Caco-2 (cell line): ENCODE measurements at regions not wholly inside any gene's neighbourhood (a gene's known extent, or its start where the extent isn't known, plus 50 kb on each side); places are given as distances from the start of the nearest gene placed in this dataset.

ENCODE experiments used
- BruUV-seq: library from RNA; stranded (reverse); fragments of 400-500 nt; replicated peaks from 2 replicates; lab custom pipeline; 2021; lab: Mats Ljungman, UMichigan
- CTCF ChIA-PET: fragments of 300-600 bp; sonication (Branson Sonifier 250); formaldehyde crosslinking; loops from one replicate; lab custom pipeline; 2022; ENCODE audit warnings: antibody characterized with exemption; lab: Charles Lee
- POLR2A ChIA-PET: fragments of 300-600 bp; sonication (Branson Sonifier 250); formaldehyde crosslinking; loops from one replicate; lab custom pipeline; 2022; ENCODE audit warnings: antibody characterized with exemption; lab: Charles Lee
- DNase-seq, 2 experiments: peaks; one replicate each; pipeline versions ENCODE4 v3.0.0 to v3.0.0-alpha.2; 2020 to 2022
- H3K27me3 ChIP-seq: replicated peaks from 2 replicates; pipeline ENCODE4 v1.6.0; 2011; ENCODE audit warnings: low read length; ENCODE audit not compliant: control insufficient read depth, insufficient read depth
- H3K36me3 ChIP-seq: 2 replicates; pipeline ENCODE4 v1.5.1; 2011; ENCODE audit warnings: low read length; ENCODE audit not compliant: control insufficient read depth, insufficient read depth
- H3K4me1 ChIP-seq: fragments of 250-450 bp; sonication (Bioruptor Pico); 2 replicates; pipeline ENCODE4 v1.5.1; 2020; ENCODE audit warnings: mild to moderate bottlenecking
- H3K4me3 ChIP-seq: 2 replicates; pipeline ENCODE4 v1.5.1; 2011; ENCODE audit warnings: low read depth, mild to moderate bottlenecking, control low read depth, low read length
- H3K9me3 ChIP-seq: fragments of 250-450 bp; sonication (Bioruptor Pico); 2 replicates; pipeline ENCODE4 v1.5.1; 2020; ENCODE audit warnings: mild to moderate bottlenecking, moderate library complexity
- H3K27ac Mint-ChIP-seq: one replicate; pipeline ENCODE4 v1.8.0; 2022; ENCODE audit warnings: mixed read lengths; ENCODE audit not compliant: unreplicated experiment
- H3K27me3 Mint-ChIP-seq: one replicate; pipeline ENCODE4 v1.8.0; 2022; ENCODE audit warnings: mixed read lengths; ENCODE audit not compliant: insufficient read depth, unreplicated experiment
- H3K36me3 Mint-ChIP-seq: one replicate; pipeline ENCODE4 v1.8.0; 2022; ENCODE audit warnings: mild to moderate bottlenecking, mixed read lengths; ENCODE audit not compliant: insufficient read depth, unreplicated experiment
- H3K4me1 Mint-ChIP-seq: one replicate; pipeline ENCODE4 v1.8.0; 2022; ENCODE audit warnings: low read depth, mixed read lengths; ENCODE audit not compliant: unreplicated experiment
- H3K4me3 Mint-ChIP-seq: one replicate; pipeline ENCODE4 v1.8.0; 2022; ENCODE audit warnings: mild to moderate bottlenecking, moderate library complexity, mixed read lengths; ENCODE audit not compliant: unreplicated experiment
- H3K9me3 Mint-ChIP-seq: one replicate; pipeline ENCODE4 v1.8.0; 2022; ENCODE audit warnings: mixed read lengths; ENCODE audit not compliant: unreplicated experiment
- CTCF ChIP-seq, 2 experiments: fragments of 200-600 bp in 1 of 2; IDR thresholded peaks; 1 replicate in 1 of 2; 2 replicates in 1 of 2; pipeline versions ENCODE4 v1.5.1 to v1.8.0; 2011 to 2022; ENCODE audit warnings: antibody characterized with exemption in 1 of 2, control low read depth in 1 of 2, inconsistent platforms in 1 of 2, low read depth in 1 of 2, low read length in 1 of 2, mild to moderate bottlenecking in 1 of 2, moderate library complexity in 1 of 2; ENCODE audit not compliant: insufficient read depth in 1 of 2, severe bottlenecking in 1 of 2, unreplicated experiment in 1 of 2
- intact Hi-C: fragments of 100-400 bp; cut with micrococcal nuclease; formaldehyde crosslinking; loops from one replicate; pipeline ENCODE4 v1.10.0; 2022; ENCODE audit not compliant: unreplicated experiment

GRCh38 chr16:5490499-5490898 is 392.9 kb upstream of the EEF2KMT start:
- BruUV-seq: no TSS peak
- no peaks in the 10 kb centered on the region for H3K4me1 Mint-ChIP-seq
- no peaks in the 10 kb centered on the region for H3K36me3 Mint-ChIP-seq
- intact Hi-C loops: no loop called here
- ChIA-PET CTCF (no interaction called here), POLR2A (no interaction called here)
- H3K27me3 Mint-ChIP-seq: peaks cover 5% of the 10 kb centered on the region
- peak; percentile 63 to 67 for TF ChIP-seq CTCF (IDR thresholded peaks at IDR 0.05; ENCODE audit: insufficient read depth in 1 of 2, low read depth in 1 of 2, low read length in 1 of 2, severe bottlenecking in 1 of 2, unreplicated experiment in 1 of 2)
- H3K4me3 Mint-ChIP-seq: no peak overlapping the region
- no peaks in the 10 kb centered on the region for H3K9me3 Mint-ChIP-seq
- Histone ChIP-seq H3K36me3 (no peaks in the 10 kb centered on the region), H3K4me1 (no peaks in the 10 kb centered on the region), H3K27me3 (no peaks in the 10 kb centered on the region), H3K4me3 (no peak overlapping the region), H3K9me3 (no peaks in the 10 kb centered on the region)
- no peak overlapping the region for H3K27ac Mint-ChIP-seq
- peak; percentile 41 to 42 for DNase-seq

GRCh38 chr16:5488581-5488980 is 391.0 kb upstream of the EEF2KMT start:
- no peaks in the 10 kb centered on the region for H3K9me3 ChIP-seq
- BruUV-seq: no TSS peak
- no peak overlapping the region for H3K27ac Mint-ChIP-seq
- no peaks in the 10 kb centered on the region for H3K4me1 ChIP-seq
- intact Hi-C loops: no loop called here
- no peak for DNase-seq
- H3K4me1 Mint-ChIP-seq: no peaks in the 10 kb centered on the region
- peaks cover under 1% of the 10 kb centered on the region for H3K27me3 Mint-ChIP-seq
- no peak overlapping the region for H3K4me3 ChIP-seq
- no peaks in the 10 kb centered on the region for H3K27me3 ChIP-seq
- no peaks in the 10 kb centered on the region for H3K9me3 Mint-ChIP-seq
- POLR2A ChIA-PET: no interaction called here
- no peaks in the 10 kb centered on the region for H3K36me3 Mint-ChIP-seq
- H3K36me3 ChIP-seq: no peaks in the 10 kb centered on the region
- no peak overlapping the region for H3K4me3 Mint-ChIP-seq
- CTCF ChIA-PET: no interaction called here
- TF ChIP-seq CTCF (IDR thresholded peaks at IDR 0.05; ENCODE audit: insufficient read depth in 1 of 2, low read depth in 1 of 2, low read length in 1 of 2, severe bottlenecking in 1 of 2, unreplicated experiment in 1 of 2): no peak

- Histone ChIP-seq H3K9me3 (no peaks in the 10 kb centered on the region), H3K27me3 (no peaks in the 10 kb centered on the region), H3K36me3 (no peaks in the 10 kb centered on the region), H3K4me1 (no peaks in the 10 kb centered on the region), H3K4me3 (no peak overlapping the region)
- intact Hi-C loops: no loop called here
- no TSS peak for BruUV-seq
- Mint-ChIP-seq H3K4me3 (no peak overlapping the region), H3K27me3 (peaks cover 4% of the 10 kb centered on the region), H3K27ac (no peak overlapping the region), H3K36me3 (no peaks in the 10 kb centered on the region), H3K4me1 (no peaks in the 10 kb centered on the region), H3K9me3 (no peaks in the 10 kb centered on the region)
- ChIA-PET POLR2A (interaction anchor here (0.7 kb wide), 1 partner anchor 1276 kb away, joined by 3 read pairs; no protein-coding TSS in a partner anchor), CTCF (no interaction called here)
- DNase-seq: no peak
- no peak for TF ChIP-seq CTCF (IDR thresholded peaks at IDR 0.05; ENCODE audit: insufficient read depth in 1 of 2, low read depth in 1 of 2, low read length in 1 of 2, severe bottlenecking in 1 of 2, unreplicated experiment in 1 of 2)
Observed at GRCh38 chr16:5487728-5488127, 390.1 kb upstream of the EEF2KMT start.
